Lower lobe of right lung (tissue), 2 donors: ENCODE measurements at regions not wholly inside any gene's neighbourhood (a gene's known extent, or its start where the extent isn't known, plus 50 kb on each side); places are given as distances from the start of the nearest gene placed in this dataset.

Source experiments
- ATAC-seq, 2 donors: fragments of 200-7000 bp; cut with Tn5 transposase; one replicate each; pipeline ENCODE4 v1.9.1; 2020 to 2022; ENCODE audit warnings: mild to moderate bottlenecking in 2 of 2, moderate library complexity in 2 of 2
- DNase-seq: peaks from one replicate; pipeline ENCODE4 v3.0.0-alpha.2; 2020
- H3K27ac ChIP-seq: fragments of 200-600 bp; one replicate; pipeline ENCODE4 v1.8.0; 2022
- H3K27me3 ChIP-seq: fragments of 200-600 bp; one replicate; pipeline ENCODE4 v1.8.0; 2022; ENCODE audit warnings: low read depth
- H3K36me3 ChIP-seq: fragments of 200-600 bp; one replicate; pipeline ENCODE4 v1.8.0; 2022; ENCODE audit warnings: mild to moderate bottlenecking
- H3K4me1 ChIP-seq: fragments of 200-600 bp; one replicate; pipeline ENCODE4 v1.8.0; 2022
- H3K4me3 ChIP-seq: fragments of 200-600 bp; one replicate; pipeline ENCODE4 v1.8.0; 2022; ENCODE audit warnings: mild to moderate bottlenecking
- H3K9me3 ChIP-seq: fragments of 200-600 bp; one replicate; pipeline ENCODE4 v1.8.0; 2022
- intact Hi-C: fragments of 100-400 bp; cut with DNase I; formaldehyde crosslinking; loops from one replicate; pipeline ENCODE4 v1.11.0; 2022
- TF ChIP-seq, protein P1 (sequence below): fragments of 200-600 bp; IDR thresholded peaks from one replicate; pipeline ENCODE4 v1.8.0; 2022; ENCODE audit warnings: antibody characterized with exemption, mild to moderate bottlenecking
- donor health status: DM: no; HTN: yes; CAD: no; lungs with severe emphysema.

DNA sequence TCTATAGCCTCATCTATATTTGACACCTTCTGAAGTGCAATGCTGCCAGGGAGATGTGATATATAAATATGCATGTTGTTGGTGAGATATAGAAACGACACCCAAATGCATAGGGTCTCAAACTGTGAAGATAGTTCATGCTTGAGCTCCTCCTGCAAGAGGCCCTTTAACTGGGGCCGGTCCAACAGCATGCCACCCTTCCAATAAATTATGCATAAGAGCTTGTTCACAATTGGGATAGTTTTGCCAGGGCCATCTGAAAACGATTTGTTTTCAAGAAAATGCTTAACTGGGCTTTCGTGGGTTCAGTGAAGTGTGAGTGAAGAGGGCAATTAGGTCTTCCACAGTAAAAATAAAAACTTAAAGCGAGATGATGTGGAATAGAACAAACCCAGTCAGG lies 424.2 kb upstream of the WWC1 start:
- H3K27me3 ChIP-seq: no peaks in the 10 kb centered on the region
- H3K4me3 ChIP-seq: no peak overlapping the region
- DNase-seq: no peak
- intact Hi-C loops: no loop called here
- no peaks in the 10 kb centered on the region for H3K36me3 ChIP-seq
- no peaks in the 10 kb centered on the region for H3K9me3 ChIP-seq
- no peaks in the 10 kb centered on the region for H3K4me1 ChIP-seq
- TF ChIP-seq, protein P1, sequence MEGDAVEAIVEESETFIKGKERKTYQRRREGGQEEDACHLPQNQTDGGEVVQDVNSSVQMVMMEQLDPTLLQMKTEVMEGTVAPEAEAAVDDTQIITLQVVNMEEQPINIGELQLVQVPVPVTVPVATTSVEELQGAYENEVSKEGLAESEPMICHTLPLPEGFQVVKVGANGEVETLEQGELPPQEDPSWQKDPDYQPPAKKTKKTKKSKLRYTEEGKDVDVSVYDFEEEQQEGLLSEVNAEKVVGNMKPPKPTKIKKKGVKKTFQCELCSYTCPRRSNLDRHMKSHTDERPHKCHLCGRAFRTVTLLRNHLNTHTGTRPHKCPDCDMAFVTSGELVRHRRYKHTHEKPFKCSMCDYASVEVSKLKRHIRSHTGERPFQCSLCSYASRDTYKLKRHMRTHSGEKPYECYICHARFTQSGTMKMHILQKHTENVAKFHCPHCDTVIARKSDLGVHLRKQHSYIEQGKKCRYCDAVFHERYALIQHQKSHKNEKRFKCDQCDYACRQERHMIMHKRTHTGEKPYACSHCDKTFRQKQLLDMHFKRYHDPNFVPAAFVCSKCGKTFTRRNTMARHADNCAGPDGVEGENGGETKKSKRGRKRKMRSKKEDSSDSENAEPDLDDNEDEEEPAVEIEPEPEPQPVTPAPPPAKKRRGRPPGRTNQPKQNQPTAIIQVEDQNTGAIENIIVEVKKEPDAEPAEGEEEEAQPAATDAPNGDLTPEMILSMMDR: no peak
- ATAC-seq: no peak
- H3K27ac ChIP-seq: no peak overlapping the region

DNA sequence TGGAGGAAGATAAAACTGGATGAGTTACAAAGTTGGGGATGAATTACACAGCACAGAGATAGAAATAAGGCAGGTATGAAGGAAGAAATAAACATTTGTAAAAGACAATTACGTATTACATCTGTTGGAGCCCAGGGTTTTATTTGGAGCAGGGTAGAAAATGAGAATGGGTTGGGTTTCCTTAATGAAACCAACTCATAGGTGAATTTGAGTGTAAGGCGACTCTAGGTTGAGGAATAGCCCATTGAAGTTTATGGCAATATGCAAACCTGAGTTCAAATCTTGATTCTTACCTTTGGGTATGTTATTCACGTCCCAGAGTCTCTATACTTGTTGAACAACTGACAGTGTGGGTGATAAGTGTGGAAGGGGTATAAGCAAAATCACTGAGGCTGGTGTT lies 422.3 kb upstream of the WWC1 start:
- DNase-seq (no peak), ATAC-seq (no peak)
- no peaks in the 10 kb centered on the region for H3K27me3 ChIP-seq
- H3K4me1 ChIP-seq: no peaks in the 10 kb centered on the region
- no peak overlapping the region for H3K27ac ChIP-seq
- intact Hi-C loops: no loop called here
- TF ChIP-seq, protein P1: no peak
- no peaks in the 10 kb centered on the region for H3K36me3 ChIP-seq
- no peaks in the 10 kb centered on the region for H3K9me3 ChIP-seq
- no peak overlapping the region for H3K4me3 ChIP-seq

DNA sequence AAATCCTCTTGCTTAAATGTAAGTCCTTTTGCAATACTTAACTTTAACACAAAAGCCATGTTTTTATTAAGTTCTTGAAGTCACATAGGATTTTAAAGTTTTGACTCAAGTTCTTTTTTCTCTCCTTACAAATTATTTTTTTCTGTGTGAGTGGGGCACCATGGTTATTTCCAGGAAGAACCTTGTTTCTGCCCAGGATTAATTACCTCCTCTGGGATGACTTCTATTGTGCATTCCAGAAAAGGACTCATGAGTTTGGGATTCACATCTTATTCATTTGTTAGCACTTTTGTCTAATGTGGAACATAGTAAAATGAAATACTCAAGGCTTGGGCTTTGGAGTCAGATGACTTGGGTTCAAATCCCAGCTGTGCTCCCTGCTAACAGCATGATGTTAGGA lies 421.4 kb upstream of the WWC1 start:
- TF ChIP-seq, protein P1: no peak
- intact Hi-C loops: no loop called here

DNA sequence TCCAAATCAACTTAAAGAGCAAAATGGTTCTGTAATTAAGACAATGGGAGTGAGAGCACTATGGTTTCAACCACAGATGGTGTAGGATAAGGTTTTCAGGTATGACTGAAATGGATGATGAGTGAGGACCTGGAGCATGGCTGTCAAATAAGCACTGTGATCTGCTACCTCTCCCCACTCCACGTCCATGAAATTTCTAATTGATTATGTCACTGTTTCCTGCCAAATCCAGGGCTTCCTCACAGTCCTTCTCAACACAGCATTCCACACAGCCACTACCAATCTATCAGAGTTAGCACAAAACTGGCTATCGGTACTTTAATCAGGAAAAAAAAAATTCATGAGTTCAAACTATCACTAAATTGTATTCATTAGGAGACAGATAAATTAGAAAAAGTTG lies 420.4 kb upstream of the WWC1 start:
- no peak overlapping the region for H3K4me3 ChIP-seq
- no peaks in the 10 kb centered on the region for H3K36me3 ChIP-seq
- H3K9me3 ChIP-seq: no peaks in the 10 kb centered on the region
- no peaks in the 10 kb centered on the region for H3K4me1 ChIP-seq
- no peaks in the 10 kb centered on the region for H3K27me3 ChIP-seq
- TF ChIP-seq, protein P1: no peak
- intact Hi-C loops: no loop called here
- H3K27ac ChIP-seq: no peak overlapping the region
- DNase-seq (no peak), ATAC-seq (no peak)

More for the DNA sequence above, 421.4 kb upstream of the WWC1 start:
- ATAC-seq: no peak
- Histone ChIP-seq H3K27me3 (no peaks in the 10 kb centered on the region), H3K4me1 (no peaks in the 10 kb centered on the region), H3K9me3 (no peaks in the 10 kb centered on the region), H3K36me3 (no peaks in the 10 kb centered on the region), H3K4me3 (no peak overlapping the region), H3K27ac (no peak overlapping the region)
- DNase-seq: no peak

DNA sequence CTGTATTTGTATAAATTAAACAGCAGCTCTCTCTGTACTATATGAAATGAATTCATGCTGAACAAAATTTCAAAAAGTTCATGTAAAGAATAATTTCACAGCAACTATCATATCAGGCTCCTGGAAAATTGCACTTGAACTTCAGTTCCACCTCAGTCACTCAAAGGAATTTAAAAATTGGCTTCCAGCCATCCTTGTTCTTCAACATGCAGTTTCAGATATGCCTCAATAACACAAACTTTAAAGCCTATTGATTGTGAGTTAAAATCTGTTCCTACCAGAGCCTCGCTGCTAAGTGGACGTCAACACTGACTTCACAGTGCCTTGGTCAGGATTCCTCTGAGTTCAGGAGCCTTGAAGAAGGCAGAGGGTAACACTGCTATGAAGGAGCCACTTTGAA lies 418.7 kb upstream of the WWC1 start:
- Histone ChIP-seq H3K27me3 (no peaks in the 10 kb centered on the region), H3K9me3 (no peaks in the 10 kb centered on the region), H3K36me3 (no peaks in the 10 kb centered on the region), H3K4me3 (no peak overlapping the region), H3K4me1 (no peaks in the 10 kb centered on the region), H3K27ac (no peak overlapping the region)
- DNase-seq (no peak), ATAC-seq (no peak)
- intact Hi-C loops: no loop called here
- TF ChIP-seq, protein P1: no peak
